Keratinocyte (primary cell): ENCODE measurements at regions not wholly inside any gene's neighbourhood (a gene's known extent, or its start where the extent isn't known, plus 50 kb on each side); places are given as distances from the start of the nearest gene placed in this dataset.

ENCODE experiments used
- DNase-seq: peaks from one replicate; pipeline ENCODE4 v3.0.0-alpha.2; 2011; ENCODE audit warnings: low read depth, missing footprints, low spot score
- FAIRE-seq: peaks from 2 replicates; lab custom pipeline; 2011; peaks lifted over from hg19 to GRCh38; lab: Jason Lieb, UNC
- H2AFZ ChIP-seq: 2 replicates; pipeline ENCODE4 v1.6.0; 2012; ENCODE audit warnings: low read length, control low read depth, inconsistent platforms; ENCODE audit not compliant: control insufficient read depth
- H3K27ac ChIP-seq: 2 replicates; pipeline ENCODE4 v1.5.1; 2011; ENCODE audit warnings: low read length; ENCODE audit not compliant: control insufficient read depth, insufficient read depth
- H3K27me3 ChIP-seq: 3 replicates; pipeline ENCODE4 v1.6.0; 2011; ENCODE audit warnings: low read length; ENCODE audit not compliant: control insufficient read depth, insufficient read depth; ENCODE audit errors: extremely low read depth
- H3K36me3 ChIP-seq, 2 experiments: 2 replicates in 1 of 2; 3 replicates in 1 of 2; pipeline ENCODE4 v1.5.1; 2011; ENCODE audit warnings: low read length in 2 of 2, mild to moderate bottlenecking in 1 of 2; ENCODE audit not compliant: control insufficient read depth in 2 of 2, insufficient read depth in 2 of 2; ENCODE audit errors: extremely low read depth in 1 of 2
- H3K4me1 ChIP-seq: 3 replicates; pipeline ENCODE4 v1.5.1; 2011; ENCODE audit warnings: low read length; ENCODE audit not compliant: control insufficient read depth, insufficient read depth; ENCODE audit errors: extremely low read depth
- H3K4me2 ChIP-seq: 3 replicates; pipeline ENCODE4 v1.6.0; 2011; ENCODE audit warnings: low read depth, low read length; ENCODE audit not compliant: control insufficient read depth, insufficient read depth; ENCODE audit errors: extremely low read depth
- H3K4me3 ChIP-seq, 3 experiments: fragments of 200-600 bp in 1 of 3; sonication (generic) in 1 of 3; 2 replicates in 2 of 3; 3 replicates in 1 of 3; pipeline ENCODE4 v1.5.1; 2011 to 2016; ENCODE audit warnings: low read length in 3 of 3, mild to moderate bottlenecking in 3 of 3, control low read depth in 2 of 3, inconsistent platforms in 1 of 3, low read depth in 1 of 3, mixed read lengths in 1 of 3, mixed run types in 1 of 3, moderate library complexity in 1 of 3; ENCODE audit not compliant: control insufficient read depth in 2 of 3, insufficient read depth in 2 of 3; ENCODE audit errors: extremely low read depth in 1 of 3
- H3K79me2 ChIP-seq: 2 replicates; pipeline ENCODE4 v1.6.0; 2012; ENCODE audit warnings: low read length; ENCODE audit not compliant: control insufficient read depth, insufficient read depth
- H3K9ac ChIP-seq: 3 replicates; pipeline ENCODE4 v1.6.0; 2011; ENCODE audit warnings: low read length; ENCODE audit not compliant: control insufficient read depth, insufficient read depth; ENCODE audit errors: extremely low read depth
- H3K9me1 ChIP-seq: 3 replicates; pipeline ENCODE4 v1.6.0; 2011; ENCODE audit warnings: low read length; ENCODE audit not compliant: control insufficient read depth, insufficient read depth; ENCODE audit errors: extremely low read depth
- H3K9me3 ChIP-seq: 2 replicates; pipeline ENCODE4 v1.5.1; 2012; ENCODE audit warnings: low read depth, low read length; ENCODE audit not compliant: control insufficient read depth
- H4K20me1 ChIP-seq: 3 replicates; pipeline ENCODE4 v1.6.0; 2011; ENCODE audit warnings: low read length; ENCODE audit not compliant: control insufficient read depth, insufficient read depth; ENCODE audit errors: extremely low read depth
- EZH2 ChIP-seq: IDR thresholded peaks from one replicate; pipeline ENCODE4 v1.6.1; 2012; ENCODE audit warnings: inconsistent platforms, mild to moderate bottlenecking, low read length, moderate library complexity
- dilution Hi-C: fragments of 300-500 bp; cut with MboI; formaldehyde crosslinking; loops from one replicate; pipeline ENCODE4 v1.7.0; 2020; ENCODE audit warnings: low sequenced_read_pairs; ENCODE audit not compliant: extremely low pct_ligation_motif_present
- TF ChIP-seq, protein P1 (sequence below), 3 experiments: IDR thresholded peaks in 1 of 3; conservative IDR thresholded peaks in 1 of 3; optimal IDR thresholded peaks in 1 of 3; 2 replicates in 2 of 3; 3 replicates in 1 of 3; pipeline versions ENCODE3 to v1.5.1; 2011; ENCODE audit warnings: low read length in 3 of 3, mild to moderate bottlenecking in 3 of 3, moderate library complexity in 2 of 3, control low read depth in 1 of 3, inconsistent platforms in 1 of 3; ENCODE audit not compliant: insufficient read depth in 2 of 3; ENCODE audit errors: extremely low read depth in 1 of 3

DNA sequence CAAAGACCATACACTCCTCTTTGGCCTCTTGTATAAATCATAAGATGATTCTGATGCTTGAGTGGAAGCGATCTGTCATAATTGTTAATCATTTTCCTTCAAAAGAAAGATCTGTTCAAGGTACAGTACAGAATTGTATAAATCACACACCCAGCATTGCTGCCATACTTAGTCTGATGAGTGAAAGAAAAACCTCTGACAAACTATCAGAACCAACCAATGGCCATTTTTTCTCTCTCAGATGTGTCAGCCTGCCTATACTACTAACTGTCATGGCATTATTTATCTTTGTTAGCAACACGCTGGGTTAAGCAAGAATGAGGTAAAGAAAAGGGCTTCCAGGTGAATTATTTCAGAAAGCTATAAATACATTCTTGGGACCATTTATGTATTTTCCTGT is 1112.7 kb upstream of the TENM4 start:
- Histone ChIP-seq H4K20me1 (no peaks in the 10 kb centered on the region), H3K9me3 (no peaks in the 10 kb centered on the region), H3K79me2 (no peaks in the 10 kb centered on the region), H3K27me3 (no peaks in the 10 kb centered on the region), H3K9ac (no peak overlapping the region), H3K36me3 (no peaks in the 10 kb centered on the region), H3K4me3 (no peak overlapping the region), H3K4me1 (no peaks in the 10 kb centered on the region), H2AFZ (no peak overlapping the region), H3K9me1 (no peaks in the 10 kb centered on the region), H3K4me2 (no peak overlapping the region), H3K27ac (no peak overlapping the region)
- no peak for TF ChIP-seq EZH2
- TF ChIP-seq, protein P1, sequence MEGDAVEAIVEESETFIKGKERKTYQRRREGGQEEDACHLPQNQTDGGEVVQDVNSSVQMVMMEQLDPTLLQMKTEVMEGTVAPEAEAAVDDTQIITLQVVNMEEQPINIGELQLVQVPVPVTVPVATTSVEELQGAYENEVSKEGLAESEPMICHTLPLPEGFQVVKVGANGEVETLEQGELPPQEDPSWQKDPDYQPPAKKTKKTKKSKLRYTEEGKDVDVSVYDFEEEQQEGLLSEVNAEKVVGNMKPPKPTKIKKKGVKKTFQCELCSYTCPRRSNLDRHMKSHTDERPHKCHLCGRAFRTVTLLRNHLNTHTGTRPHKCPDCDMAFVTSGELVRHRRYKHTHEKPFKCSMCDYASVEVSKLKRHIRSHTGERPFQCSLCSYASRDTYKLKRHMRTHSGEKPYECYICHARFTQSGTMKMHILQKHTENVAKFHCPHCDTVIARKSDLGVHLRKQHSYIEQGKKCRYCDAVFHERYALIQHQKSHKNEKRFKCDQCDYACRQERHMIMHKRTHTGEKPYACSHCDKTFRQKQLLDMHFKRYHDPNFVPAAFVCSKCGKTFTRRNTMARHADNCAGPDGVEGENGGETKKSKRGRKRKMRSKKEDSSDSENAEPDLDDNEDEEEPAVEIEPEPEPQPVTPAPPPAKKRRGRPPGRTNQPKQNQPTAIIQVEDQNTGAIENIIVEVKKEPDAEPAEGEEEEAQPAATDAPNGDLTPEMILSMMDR (optimal IDR thresholded peaks at IDR 0.05 in 1 of 3, IDR thresholded peaks at IDR 0.05 in 1 of 3, conservative IDR thresholded peaks at IDR 0.05 in 1 of 3; ENCODE audit: extremely low read depth in 1 of 3, insufficient read depth in 2 of 3, low read length in 3 of 3) = no peak
- DNase-seq (no peak), FAIRE-seq (no peak)
- dilution Hi-C loops = no loop called here

DNA sequence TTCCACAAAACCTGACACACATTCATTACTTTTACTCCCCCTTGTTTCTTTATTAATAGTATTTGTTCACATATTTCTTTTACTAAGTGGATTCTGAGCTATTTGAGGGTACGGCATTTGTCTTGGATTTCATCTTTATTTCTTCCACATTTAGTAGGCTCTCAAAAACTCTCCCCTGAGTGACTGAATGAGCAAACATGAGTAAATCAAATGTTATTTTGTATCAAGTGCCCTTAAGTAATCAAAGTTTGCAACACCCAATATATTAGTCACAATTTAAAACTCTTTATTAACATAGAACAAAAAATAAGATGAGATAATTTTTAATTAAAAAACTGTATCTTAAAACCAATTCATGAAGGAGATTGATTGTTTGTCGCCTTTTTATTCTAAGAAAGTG is 1101.9 kb upstream of the TENM4 start:
- H3K4me1 ChIP-seq = no peaks in the 10 kb centered on the region
- H3K27me3 ChIP-seq = no peaks in the 10 kb centered on the region
- dilution Hi-C loops = no loop called here
- no peaks in the 10 kb centered on the region for H3K9me3 ChIP-seq
- FAIRE-seq (no peak), DNase-seq (no peak)
- no peak overlapping the region for H3K27ac ChIP-seq
- H3K9me1 ChIP-seq = no peaks in the 10 kb centered on the region
- no peak overlapping the region for H3K9ac ChIP-seq
- no peak overlapping the region for H3K4me3 ChIP-seq
- no peaks in the 10 kb centered on the region for H3K79me2 ChIP-seq
- no peak overlapping the region for H3K4me2 ChIP-seq
- TF ChIP-seq, protein P1 (optimal IDR thresholded peaks at IDR 0.05 in 1 of 3, IDR thresholded peaks at IDR 0.05 in 1 of 3, conservative IDR thresholded peaks at IDR 0.05 in 1 of 3; ENCODE audit: extremely low read depth in 1 of 3, insufficient read depth in 2 of 3, low read length in 3 of 3) = no peak
- no peak for TF ChIP-seq EZH2
- no peak overlapping the region for H2AFZ ChIP-seq
- H4K20me1 ChIP-seq = no peaks in the 10 kb centered on the region
- no peaks in the 10 kb centered on the region for H3K36me3 ChIP-seq
